HCT116 (cell line): ENCODE measurements at regions not wholly inside any gene's neighbourhood (a gene's known extent, or its start where the extent isn't known, plus 50 kb on each side); places are given as distances from the start of the nearest gene placed in this dataset.
A peak's percentile ranks its signal among the peaks of the same experiment; 100 is the strongest.

ENCODE experiments used
- ATAC-seq: fragments of 200-7000 bp; cut with Tn5 transposase; 2 replicates; pipeline ENCODE4 v1.9.1; 2020; ENCODE audit warnings: mild to moderate bottlenecking, moderate library complexity
- BruUV-seq: library from RNA; stranded (reverse); fragments of 400-500 nt; replicated peaks from 2 replicates; lab custom pipeline; 2021; lab: Mats Ljungman, UMichigan
- CTCF ChIA-PET: fragments of 300-600 bp; sonication (Branson Sonifier 250); formaldehyde crosslinking; loops from one replicate; lab custom pipeline; 2021; ENCODE audit warnings: antibody characterized with exemption; lab: Charles Lee
- POLR2A ChIA-PET: fragments of 300-600, 350-600 bp; sonication (Branson Sonifier 250); formaldehyde crosslinking; loops from one replicate; lab custom pipeline; 2021; ENCODE audit warnings: antibody characterized with exemption; lab: Charles Lee
- RAD21 ChIA-PET, 2 experiments: fragments of 300-600 bp; sonication (Branson Sonifier 250); formaldehyde crosslinking; loops; one replicate each; lab custom pipeline; 2023; ENCODE audit warnings: low total read pairs in 2 of 2; ENCODE audit not compliant: uncharacterized antibody in 2 of 2, unreplicated experiment in 2 of 2, low non-redundant PET in 1 of 2; lab: Charles Lee
- DNase-seq: peaks from one replicate; pipeline ENCODE4 v3.0.0-alpha.2; 2010; ENCODE audit warnings: low read depth, low spot score
- H2AFZ ChIP-seq: fragments of 200-600 bp; shearing (Covaris generic), sonication (generic); 2 replicates; pipeline ENCODE4 v1.6.1; 2017; ENCODE audit warnings: low read depth, mixed run types, mixed read lengths, antibody characterized with exemption, low read length; ENCODE audit not compliant: poor library complexity, severe bottlenecking
- H3K27ac ChIP-seq: 2 replicates; pipeline ENCODE4 v1.5.1; 2012; ENCODE audit warnings: low read depth, low read length
- H3K27me3 ChIP-seq: fragments of 200-600 bp; sonication (generic); 2 replicates; pipeline ENCODE4 v1.6.1; 2016; ENCODE audit warnings: mixed run types, low read length, mixed read lengths; ENCODE audit not compliant: insufficient read depth
- H3K36me3 ChIP-seq, 2 experiments: fragments of 200-500 bp in 1 of 2; fragments of 200-600 bp in 1 of 2; sonication (Bioruptor generic) in 1 of 2; sonication (generic) in 1 of 2; 2 replicates each; pipeline versions ENCODE4 v1.5.1 to v1.6.1; 2014 to 2016; ENCODE audit warnings: low read length in 2 of 2, inconsistent platforms in 1 of 2, mixed read lengths in 1 of 2, mixed run types in 1 of 2; ENCODE audit not compliant: insufficient read depth in 2 of 2, control insufficient read depth in 1 of 2
- H3K4me1 ChIP-seq, 2 experiments: fragments of 200-600 bp in 1 of 2; sonication (generic) in 1 of 2; 2 replicates each; pipeline versions ENCODE4 v1.5.1 to v1.6.1; 2012 to 2017; ENCODE audit warnings: low read length in 2 of 2, inconsistent platforms in 1 of 2, mild to moderate bottlenecking in 1 of 2, mixed read lengths in 1 of 2, mixed run types in 1 of 2, moderate library complexity in 1 of 2; ENCODE audit not compliant: insufficient read depth in 2 of 2, control insufficient read depth in 1 of 2
- H3K4me2 ChIP-seq: fragments of 200-600 bp; sonication (generic); 2 replicates; pipeline ENCODE4 v1.6.1; 2017; ENCODE audit warnings: mixed run types, low read length, mixed read lengths
- H3K4me3 ChIP-seq, 2 experiments: fragments of 200-600 bp in 1 of 2; sonication (generic) in 1 of 2; replicated peaks in 1 of 2; 2 replicates each; pipeline ENCODE4 v1.5.1; 2011 to 2016; ENCODE audit warnings: low read length in 2 of 2, control low read depth in 1 of 2, low read depth in 1 of 2, mild to moderate bottlenecking in 1 of 2, mixed read lengths in 1 of 2, mixed run types in 1 of 2
- H3K79me2 ChIP-seq: fragments of 200-600 bp; sonication (generic); 2 replicates; pipeline ENCODE4 v1.6.1; 2017; ENCODE audit warnings: mild to moderate bottlenecking, mixed run types, low read length, moderate library complexity, mixed read lengths; ENCODE audit not compliant: insufficient read depth
- H3K9ac ChIP-seq: fragments of 200-600 bp; sonication (generic); 2 replicates; pipeline ENCODE4 v1.6.1; 2016; ENCODE audit warnings: low read length, mixed read lengths
- H3K9me2 ChIP-seq: fragments of 200-600 bp; sonication (generic), shearing (Covaris generic); 2 replicates; pipeline ENCODE4 v1.6.1; 2017; ENCODE audit warnings: mixed run types, mild to moderate bottlenecking, moderate library complexity; ENCODE audit not compliant: insufficient read depth
- H3K9me3 ChIP-seq, 2 experiments: fragments of 200-500 bp in 1 of 2; fragments of 200-600 bp in 1 of 2; sonication (Bioruptor generic) in 1 of 2; sonication (generic) in 1 of 2; 2 replicates each; pipeline ENCODE4 v1.6.1; 2014 to 2017; ENCODE audit warnings: low read length in 2 of 2, mixed read lengths in 2 of 2, inconsistent platforms in 1 of 2, low read depth in 1 of 2, mild to moderate bottlenecking in 1 of 2, mixed run types in 1 of 2, moderate library complexity in 1 of 2; ENCODE audit not compliant: control insufficient read depth in 1 of 2, insufficient read depth in 1 of 2
- H4K20me1 ChIP-seq: fragments of 200-600 bp; sonication (generic), shearing (Covaris generic); 2 replicates; pipeline ENCODE4 v1.6.1; 2017; ENCODE audit warnings: mixed run types, mild to moderate bottlenecking, moderate library complexity; ENCODE audit not compliant: insufficient read depth
- CEBPB ChIP-seq: IDR thresholded peaks from 2 replicates; pipeline ENCODE4 v1.6.1; 2012; ENCODE audit warnings: low read depth
- EGR1 ChIP-seq: IDR thresholded peaks from 2 replicates; pipeline ENCODE4 v1.6.1; 2012; ENCODE audit warnings: low read depth
- POLR2AphosphoS5 ChIP-seq: IDR thresholded peaks from 2 replicates; pipeline ENCODE4 v1.6.1; 2011; ENCODE audit warnings: mild to moderate bottlenecking, low read depth, low read length, moderate library complexity
- RAD21 ChIP-seq: IDR thresholded peaks from 2 replicates; pipeline ENCODE4 v1.6.1; 2012; ENCODE audit warnings: low read depth, mild to moderate bottlenecking
- SRF ChIP-seq: IDR thresholded peaks from 2 replicates; pipeline ENCODE4 v1.6.1; 2012; ENCODE audit warnings: low read depth
- intact Hi-C: fragments of 100-400 bp; cut with micrococcal nuclease; formaldehyde crosslinking; loops from 2 replicates; pipeline ENCODE4 v1.10.0; 2022
- TF ChIP-seq, protein P1 (sequence below): IDR thresholded peaks from 2 replicates; pipeline ENCODE4 v1.6.1; 2012
- TF ChIP-seq, protein P2 (sequence below): IDR thresholded peaks from 2 replicates; pipeline ENCODE4 v1.6.1; 2012
- TF ChIP-seq, protein P3 (sequence below): IDR thresholded peaks from 2 replicates; pipeline ENCODE4 v1.6.1; 2012; ENCODE audit warnings: low read depth

DNA sequence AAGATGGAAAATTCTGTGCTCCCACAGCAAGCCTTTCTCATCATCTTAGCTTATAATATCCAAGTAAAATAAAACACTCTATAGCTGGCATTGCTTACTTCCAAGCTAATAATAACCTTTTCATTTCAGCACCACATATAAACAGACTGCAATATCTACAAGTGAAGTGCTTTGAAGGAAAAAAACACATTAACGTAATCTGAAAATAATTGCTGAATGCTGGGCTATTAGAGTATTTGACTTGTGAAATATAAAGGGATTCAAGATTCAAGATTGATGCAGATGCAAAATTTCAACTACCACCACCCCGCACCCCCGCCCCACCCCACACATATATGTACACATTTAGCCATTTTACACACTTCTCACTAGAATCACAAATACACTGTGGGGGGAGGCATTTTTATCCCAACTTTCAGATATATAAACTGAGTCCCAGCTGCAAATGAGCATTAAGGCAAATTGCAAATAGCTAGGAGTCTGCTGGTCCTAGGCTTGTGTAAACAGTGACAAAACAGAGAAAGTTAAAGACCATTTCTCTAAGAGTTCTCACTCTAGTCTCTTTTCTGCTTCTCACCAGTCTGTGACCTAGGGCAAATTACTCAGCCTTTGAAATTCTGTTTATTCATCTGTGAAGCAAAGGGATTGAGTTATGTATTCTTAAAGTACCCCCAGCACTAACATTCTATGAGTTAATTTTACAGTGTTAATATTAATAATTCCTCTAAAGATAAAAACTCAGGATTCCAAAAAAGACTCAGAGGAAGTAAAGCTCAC lies 489.4 kb downstream of the PRELID2 start:
- Histone ChIP-seq H2AFZ (no peak overlapping the region), H3K4me2 (no peak overlapping the region), H3K9me3 (no peaks in the 10 kb centered on the region), H3K36me3 (no peaks in the 10 kb centered on the region), H3K9me2 (no peaks in the 10 kb centered on the region), H3K27ac (no peak overlapping the region), H4K20me1 (no peaks in the 10 kb centered on the region), H3K9ac (no peak overlapping the region), H3K4me3 (no peak overlapping the region), H3K79me2 (no peaks in the 10 kb centered on the region), H3K27me3 (no peaks in the 10 kb centered on the region), H3K4me1 (peaks cover 0 to 7% of the 10 kb centered on the region in 2 experiments; a peak in 2 of 4 replicates)
- DNase-seq (no peak), ATAC-seq (no peak)
- RAD21 ChIA-PET = no interaction called here
- POLR2A ChIA-PET = interaction anchor here (0.7 kb wide), 1 partner anchor 213 kb away, joined by 4 read pairs; no protein-coding TSS in a partner anchor
- TF ChIP-seq SRF = no peak
- TF ChIP-seq, protein P1, sequence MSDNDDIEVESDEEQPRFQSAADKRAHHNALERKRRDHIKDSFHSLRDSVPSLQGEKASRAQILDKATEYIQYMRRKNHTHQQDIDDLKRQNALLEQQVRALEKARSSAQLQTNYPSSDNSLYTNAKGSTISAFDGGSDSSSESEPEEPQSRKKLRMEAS = no peak
- no peak for TF ChIP-seq RAD21
- no peak for TF ChIP-seq EGR1
- TF ChIP-seq, protein P2, sequence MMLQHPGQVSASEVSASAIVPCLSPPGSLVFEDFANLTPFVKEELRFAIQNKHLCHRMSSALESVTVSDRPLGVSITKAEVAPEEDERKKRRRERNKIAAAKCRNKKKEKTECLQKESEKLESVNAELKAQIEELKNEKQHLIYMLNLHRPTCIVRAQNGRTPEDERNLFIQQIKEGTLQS = no peak
- TF ChIP-seq CEBPB = no peak
- TF ChIP-seq POLR2AphosphoS5 = no peak
- CTCF ChIA-PET = interaction anchor here (1.1 to 1.4 kb wide), 2 partner anchors 9 to 336 kb away, joined by 3 read pairs; no protein-coding TSS in a partner anchor
- intact Hi-C loops = loop anchor here (10.0 kb wide), 1 partner anchor 709 kb away; no protein-coding TSS in a partner anchor
- no TSS peak for BruUV-seq

DNA sequence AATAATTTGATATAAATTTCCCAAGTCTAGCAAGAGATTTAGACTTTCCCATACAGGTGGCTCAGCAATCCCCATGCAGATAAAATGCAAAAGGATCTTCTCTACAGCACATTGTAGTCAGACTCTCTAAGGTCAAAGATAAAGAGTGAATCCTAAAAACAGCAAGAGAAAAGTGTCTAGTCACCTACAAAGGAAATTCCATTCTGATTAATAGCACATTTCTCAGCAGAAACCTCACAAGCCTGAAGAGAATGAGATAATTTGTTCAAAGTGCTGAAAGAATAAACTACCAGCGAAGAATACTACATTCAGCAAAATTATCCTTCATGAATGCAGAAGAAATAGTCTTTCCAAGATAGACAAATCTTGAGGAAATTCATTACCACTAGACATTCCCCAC lies 493.3 kb downstream of the PRELID2 start:
- H3K36me3 ChIP-seq = no peaks in the 10 kb centered on the region
- no peaks in the 10 kb centered on the region for H3K9me2 ChIP-seq
- peak overlapping the region; percentile 22; the same call in 1 of the 2 replicates for H3K4me2 ChIP-seq
- TF ChIP-seq POLR2AphosphoS5 = no peak
- TF ChIP-seq RAD21 = no peak
- TF ChIP-seq, protein P3, sequence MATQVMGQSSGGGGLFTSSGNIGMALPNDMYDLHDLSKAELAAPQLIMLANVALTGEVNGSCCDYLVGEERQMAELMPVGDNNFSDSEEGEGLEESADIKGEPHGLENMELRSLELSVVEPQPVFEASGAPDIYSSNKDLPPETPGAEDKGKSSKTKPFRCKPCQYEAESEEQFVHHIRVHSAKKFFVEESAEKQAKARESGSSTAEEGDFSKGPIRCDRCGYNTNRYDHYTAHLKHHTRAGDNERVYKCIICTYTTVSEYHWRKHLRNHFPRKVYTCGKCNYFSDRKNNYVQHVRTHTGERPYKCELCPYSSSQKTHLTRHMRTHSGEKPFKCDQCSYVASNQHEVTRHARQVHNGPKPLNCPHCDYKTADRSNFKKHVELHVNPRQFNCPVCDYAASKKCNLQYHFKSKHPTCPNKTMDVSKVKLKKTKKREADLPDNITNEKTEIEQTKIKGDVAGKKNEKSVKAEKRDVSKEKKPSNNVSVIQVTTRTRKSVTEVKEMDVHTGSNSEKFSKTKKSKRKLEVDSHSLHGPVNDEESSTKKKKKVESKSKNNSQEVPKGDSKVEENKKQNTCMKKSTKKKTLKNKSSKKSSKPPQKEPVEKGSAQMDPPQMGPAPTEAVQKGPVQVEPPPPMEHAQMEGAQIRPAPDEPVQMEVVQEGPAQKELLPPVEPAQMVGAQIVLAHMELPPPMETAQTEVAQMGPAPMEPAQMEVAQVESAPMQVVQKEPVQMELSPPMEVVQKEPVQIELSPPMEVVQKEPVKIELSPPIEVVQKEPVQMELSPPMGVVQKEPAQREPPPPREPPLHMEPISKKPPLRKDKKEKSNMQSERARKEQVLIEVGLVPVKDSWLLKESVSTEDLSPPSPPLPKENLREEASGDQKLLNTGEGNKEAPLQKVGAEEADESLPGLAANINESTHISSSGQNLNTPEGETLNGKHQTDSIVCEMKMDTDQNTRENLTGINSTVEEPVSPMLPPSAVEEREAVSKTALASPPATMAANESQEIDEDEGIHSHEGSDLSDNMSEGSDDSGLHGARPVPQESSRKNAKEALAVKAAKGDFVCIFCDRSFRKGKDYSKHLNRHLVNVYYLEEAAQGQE = no peak
- H3K9ac ChIP-seq = no peak overlapping the region
- H3K9me3 ChIP-seq = no peaks in the 10 kb centered on the region
- no peaks in the 10 kb centered on the region for H3K79me2 ChIP-seq
- H3K27me3 ChIP-seq = no peaks in the 10 kb centered on the region
- H2AFZ ChIP-seq = no peak overlapping the region
- intact Hi-C loops = loop anchor here (10.0 kb wide), 1 partner anchor 713 kb away; no protein-coding TSS in a partner anchor
- H3K4me3 ChIP-seq = no peak overlapping the region
- H4K20me1 ChIP-seq = no peaks in the 10 kb centered on the region
- ChIA-PET RAD21 (no interaction called here), CTCF (no interaction called here), POLR2A (no interaction called here)
- no TSS peak for BruUV-seq
- peaks cover 0 to 7% of the 10 kb centered on the region in 2 experiments; a peak in 2 of 4 replicates for H3K4me1 ChIP-seq
- DNase-seq = no peak
- ATAC-seq = no peak
- no peak overlapping the region for H3K27ac ChIP-seq
